ENCODE measurements at regions not wholly inside any gene's neighbourhood (a gene's known extent, or its start where the extent isn't known, plus 50 kb on each side); places are given as distances from the start of the nearest gene placed in this dataset.

- DNase-seq, result no peak
These were observed 170.1 kb upstream of the B3GAT1 start for GRCh38 chr11:134581966-134582769.

GRCh38 chr11:134581121-134581626, 169.1 kb upstream of the B3GAT1 start:
- DNase-seq, result no peak

- DNase-seq, result no peak
These were observed 168.6 kb upstream of the B3GAT1 start for GRCh38 chr11:134580610-134580975.

GRCh38 chr11:134579724-134580609, 167.9 kb upstream of the B3GAT1 start:
- no peak for DNase-seq

GRCh38 chr11:134578807-134579723, 167.0 kb upstream of the B3GAT1 start:
- no peak for DNase-seq

GRCh38 chr11:134577751-134578395, 165.8 kb upstream of the B3GAT1 start:
- no peak for DNase-seq

GRCh38 chr11:134576721-134577171, 164.7 kb upstream of the B3GAT1 start:
- no peak for DNase-seq

- DNase-seq, result no peak
These were observed 164.2 kb upstream of the B3GAT1 start for GRCh38 chr11:134576286-134576685.

- no peak for DNase-seq
These were observed 163.6 kb upstream of the B3GAT1 start for GRCh38 chr11:134575504-134576230.

GRCh38 chr11:134574947-134575346, 162.9 kb upstream of the B3GAT1 start:
- no peak for DNase-seq

- DNase-seq, result no peak
These were observed 162.4 kb upstream of the B3GAT1 start for GRCh38 chr11:134574425-134574824.

GRCh38 chr11:134573857-134574256, 161.8 kb upstream of the B3GAT1 start:
- DNase-seq, result no peak

- DNase-seq, result no peak
These were observed 161.0 kb upstream of the B3GAT1 start for GRCh38 chr11:134572741-134573675.

- no peak for DNase-seq
These were observed 159.3 kb upstream of the B3GAT1 start for GRCh38 chr11:134571301-134571700.

GRCh38 chr11:134569195-134569594, 157.2 kb upstream of the B3GAT1 start:
- DNase-seq, result no peak

- no peak for DNase-seq
These were observed 154.3 kb upstream of the B3GAT1 start for GRCh38 chr11:134566311-134566710.

- DNase-seq, result no peak
These were observed 153.4 kb upstream of the B3GAT1 start for GRCh38 chr11:134565343-134565891.

GRCh38 chr11:134564472-134565200, 152.6 kb upstream of the B3GAT1 start:
- DNase-seq, result no peak

- DNase-seq, result no peak
These were observed 151.0 kb upstream of the B3GAT1 start for GRCh38 chr11:134562941-134563471.
